LNCAP (cell line): ENCODE measurements at regions not wholly inside any gene's neighbourhood (a gene's known extent, or its start where the extent isn't known, plus 50 kb on each side); places are given as distances from the start of the nearest gene placed in this dataset.

Source experiments
- TF ChIP-seq, protein P1 (sequence below): fragments of 450-650 bp; IDR thresholded peaks from 2 replicates; pipeline ENCODE4 v1.5.1; 2017; ENCODE audit warnings: mild to moderate bottlenecking

DNA sequence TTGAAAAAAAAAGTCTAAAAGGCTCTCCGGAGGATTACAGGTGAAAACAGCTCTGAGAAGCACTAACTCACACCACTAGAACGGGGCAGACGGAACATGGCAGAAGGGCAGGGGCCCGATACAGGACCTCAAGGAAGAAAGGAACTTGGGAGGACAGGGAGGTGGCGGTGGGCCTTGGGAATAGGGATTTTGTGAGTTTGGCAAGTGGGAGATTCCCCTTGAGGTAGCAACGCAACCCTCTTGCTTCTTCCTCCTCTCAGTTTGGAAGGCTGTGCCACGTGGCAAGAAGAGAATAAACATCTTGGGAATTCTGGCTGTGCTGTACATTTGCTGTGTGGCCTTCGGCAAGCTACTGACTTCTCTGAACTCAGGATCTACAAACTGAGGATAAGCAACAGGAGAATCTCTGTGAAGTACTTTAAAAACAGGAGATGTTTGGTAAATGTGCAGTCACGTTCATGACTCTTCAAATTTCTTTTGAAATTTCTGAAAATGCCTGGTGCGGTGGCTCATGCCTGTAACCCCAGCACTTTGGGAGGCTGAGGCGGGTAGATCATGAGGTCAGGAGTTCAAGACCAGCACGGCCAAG is 220.8 kb downstream of the BCAS1 start:
- TF ChIP-seq, protein P1, sequence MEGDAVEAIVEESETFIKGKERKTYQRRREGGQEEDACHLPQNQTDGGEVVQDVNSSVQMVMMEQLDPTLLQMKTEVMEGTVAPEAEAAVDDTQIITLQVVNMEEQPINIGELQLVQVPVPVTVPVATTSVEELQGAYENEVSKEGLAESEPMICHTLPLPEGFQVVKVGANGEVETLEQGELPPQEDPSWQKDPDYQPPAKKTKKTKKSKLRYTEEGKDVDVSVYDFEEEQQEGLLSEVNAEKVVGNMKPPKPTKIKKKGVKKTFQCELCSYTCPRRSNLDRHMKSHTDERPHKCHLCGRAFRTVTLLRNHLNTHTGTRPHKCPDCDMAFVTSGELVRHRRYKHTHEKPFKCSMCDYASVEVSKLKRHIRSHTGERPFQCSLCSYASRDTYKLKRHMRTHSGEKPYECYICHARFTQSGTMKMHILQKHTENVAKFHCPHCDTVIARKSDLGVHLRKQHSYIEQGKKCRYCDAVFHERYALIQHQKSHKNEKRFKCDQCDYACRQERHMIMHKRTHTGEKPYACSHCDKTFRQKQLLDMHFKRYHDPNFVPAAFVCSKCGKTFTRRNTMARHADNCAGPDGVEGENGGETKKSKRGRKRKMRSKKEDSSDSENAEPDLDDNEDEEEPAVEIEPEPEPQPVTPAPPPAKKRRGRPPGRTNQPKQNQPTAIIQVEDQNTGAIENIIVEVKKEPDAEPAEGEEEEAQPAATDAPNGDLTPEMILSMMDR = no peak

- TF ChIP-seq, protein P1 = no peak
Measured at GRCh38 chr20:53848304-53848703, 222.1 kb downstream of the BCAS1 start.

- TF ChIP-seq, protein P1 = no peak
Measured at GRCh38 chr20:53847837-53848170, 222.6 kb downstream of the BCAS1 start.

DNA sequence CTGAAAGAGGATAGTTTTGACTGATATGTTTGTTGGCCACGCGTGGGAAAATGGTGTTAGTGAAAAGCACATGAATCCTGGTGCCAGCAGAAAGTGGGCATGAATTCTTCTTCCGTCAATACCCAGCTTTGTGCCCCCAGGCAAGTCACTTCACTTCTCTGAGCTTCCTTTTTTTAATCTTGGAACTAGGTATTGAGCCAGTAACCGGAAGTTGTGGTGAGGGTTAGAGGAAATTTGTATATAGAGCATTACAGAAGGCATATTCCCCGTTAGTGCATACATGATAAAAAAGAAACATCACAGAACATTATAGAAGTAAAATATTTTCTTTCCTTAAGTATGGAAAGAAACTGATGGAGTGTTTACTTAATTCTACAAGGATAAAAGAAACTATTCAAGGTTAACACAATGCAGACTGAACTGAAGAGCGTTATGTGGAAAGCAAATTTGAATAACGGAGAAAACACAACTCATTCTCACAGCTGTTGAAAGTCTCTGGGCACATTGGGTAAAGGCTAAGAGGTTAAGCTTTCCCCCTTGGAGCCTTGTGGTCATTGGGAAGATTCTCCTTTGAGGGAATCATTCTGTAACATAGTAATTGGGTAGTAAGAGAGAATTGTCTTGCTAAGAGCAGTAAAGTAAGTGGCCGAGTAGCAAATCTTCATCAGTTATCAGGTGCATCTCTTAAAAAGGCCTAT is 223.1 kb downstream of the BCAS1 start:
- TF ChIP-seq, protein P1 = no peak

DNA sequence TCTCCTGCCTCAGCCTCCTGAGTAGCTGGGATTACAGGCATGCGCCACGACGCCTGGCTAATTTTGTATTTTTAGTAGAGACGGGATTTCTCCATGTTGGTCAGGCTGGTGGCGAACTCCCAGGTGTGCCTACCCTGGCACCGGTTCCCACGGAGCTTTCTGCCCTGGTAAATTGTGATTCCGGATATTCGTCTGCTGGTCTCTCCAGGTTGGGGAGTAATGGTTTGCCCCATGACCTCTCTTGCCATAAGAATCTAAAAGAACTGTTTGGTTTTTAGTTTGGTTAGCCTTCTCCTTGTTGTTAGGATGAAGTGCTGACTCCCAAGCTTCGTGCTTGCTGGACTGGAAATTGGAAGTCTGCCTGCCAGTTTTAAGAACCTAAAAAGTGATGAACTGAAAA is 223.8 kb downstream of the BCAS1 start:
- TF ChIP-seq, protein P1 = no peak

DNA sequence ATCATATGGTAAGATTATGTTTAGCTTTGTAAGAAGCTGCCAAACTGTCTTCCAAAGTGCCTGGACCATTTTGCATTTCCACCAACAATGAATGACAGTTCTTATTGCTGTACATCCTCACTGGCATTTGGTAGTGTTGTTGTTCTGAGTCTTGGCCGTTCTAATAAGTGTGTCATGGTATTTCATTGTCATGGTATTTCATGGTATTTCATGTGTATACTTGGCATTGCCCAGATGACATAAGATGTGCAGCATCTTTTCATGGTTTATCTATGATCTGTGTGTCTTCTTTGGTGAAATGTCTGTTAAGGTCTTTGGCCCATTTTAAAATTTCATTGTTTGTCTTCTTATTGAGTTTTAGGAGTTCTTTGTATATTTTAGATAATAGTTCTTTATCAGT is 224.4 kb downstream of the BCAS1 start:
- TF ChIP-seq, protein P1 = no peak

GRCh38 chr20:53844259-53844658 is 226.1 kb downstream of the BCAS1 start:
- TF ChIP-seq, protein P1 = no peak
